Stimulated activated CD4-positive, alpha-beta T cell treated with anti-CD3 and anti-CD28 coated beads, Interleukin-15, amount 100 ng/mL, for 1 hour (primary cell): ENCODE measurements at regions not wholly inside any gene's neighbourhood (a gene's known extent, or its start where the extent isn't known, plus 50 kb on each side); places are given as distances from the start of the nearest gene placed in this dataset.

ENCODE experiments used
- DNase-seq, 2 donors: peaks; one replicate each; pipeline ENCODE4 v3.0.0-alpha.2; 2020; ENCODE audit warnings: low read depth in 1 of 2, low spot score in 1 of 2

DNA sequence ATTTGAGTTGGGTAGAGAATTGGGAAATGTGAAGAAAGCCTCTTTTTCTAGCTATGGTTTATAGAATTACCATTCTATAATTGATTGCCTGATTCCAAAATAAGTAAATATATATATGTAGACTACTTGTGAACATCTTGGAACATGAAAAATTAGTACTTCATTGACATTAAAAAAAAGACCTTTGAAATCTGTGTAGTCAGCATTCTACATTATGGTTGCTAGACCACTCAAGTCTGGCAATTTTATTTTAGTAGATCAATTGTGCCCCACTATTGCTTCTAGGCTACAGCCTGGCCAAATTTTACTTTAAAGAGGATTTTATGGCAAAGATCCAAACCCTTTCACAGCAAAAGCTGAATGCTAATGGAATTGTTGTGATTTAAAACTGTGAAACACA lies 279.8 kb downstream of the IKZF2 start:
- no peak for DNase-seq

DNA sequence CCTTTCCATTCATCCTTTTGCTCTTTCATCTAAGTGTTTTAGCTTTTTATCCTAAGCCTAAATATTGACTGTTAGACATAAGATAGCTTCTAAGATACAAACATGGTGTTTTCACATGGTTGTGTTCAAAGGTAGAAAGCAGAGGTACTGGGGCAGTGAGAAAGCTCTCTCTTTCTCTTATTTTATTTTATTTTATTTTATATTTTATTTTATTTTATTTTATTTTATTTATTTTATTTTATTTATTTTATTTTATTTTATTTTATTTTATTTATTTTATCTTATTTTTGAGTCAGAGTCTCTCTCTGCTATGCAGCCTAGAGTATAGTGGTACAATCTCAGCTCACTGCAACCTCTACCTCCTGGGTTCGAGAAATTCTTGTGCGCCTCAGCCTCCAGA lies 287.2 kb downstream of the IKZF2 start:
- no peak for DNase-seq

DNA sequence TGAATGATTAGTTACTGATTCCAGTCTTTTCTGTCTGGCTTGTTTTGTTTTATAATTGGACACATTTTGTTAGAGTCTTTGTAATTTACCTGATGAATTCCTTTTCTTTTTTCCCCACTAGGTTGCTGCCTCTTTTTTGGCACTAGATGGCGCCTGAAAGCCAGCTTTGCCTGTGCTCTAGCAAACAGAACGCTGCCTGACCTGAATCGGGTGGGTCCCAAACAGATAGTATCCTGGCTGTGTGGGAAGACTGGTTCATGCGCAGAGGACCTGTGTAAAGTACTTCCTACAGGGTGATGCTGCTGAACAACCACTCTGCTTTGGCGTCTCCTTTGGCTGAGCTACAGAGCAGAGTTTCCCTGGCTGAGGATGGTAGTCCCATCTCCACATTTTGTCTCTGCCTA lies 288.2 kb downstream of the IKZF2 start:
- DNase-seq, result no peak

DNA sequence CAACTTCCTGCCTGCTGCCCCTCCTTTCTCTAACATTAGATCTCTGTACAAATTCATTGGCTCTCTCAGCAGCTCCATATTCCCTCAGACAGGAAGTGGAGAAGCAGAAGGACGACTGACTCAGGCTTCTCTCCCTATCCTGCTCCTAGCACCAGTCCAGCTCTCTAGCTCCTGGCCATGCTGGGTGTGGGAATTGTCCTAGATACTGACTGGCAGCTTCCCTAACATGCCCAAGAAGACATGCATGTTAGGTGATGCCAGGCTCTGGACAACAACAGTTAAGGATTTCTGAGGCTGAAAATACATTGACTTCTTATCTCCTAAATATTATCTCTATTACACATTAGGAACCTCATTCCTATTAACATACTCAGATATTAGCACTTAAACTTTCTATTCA lies 292.9 kb downstream of the IKZF2 start:
- no peak for DNase-seq

DNA sequence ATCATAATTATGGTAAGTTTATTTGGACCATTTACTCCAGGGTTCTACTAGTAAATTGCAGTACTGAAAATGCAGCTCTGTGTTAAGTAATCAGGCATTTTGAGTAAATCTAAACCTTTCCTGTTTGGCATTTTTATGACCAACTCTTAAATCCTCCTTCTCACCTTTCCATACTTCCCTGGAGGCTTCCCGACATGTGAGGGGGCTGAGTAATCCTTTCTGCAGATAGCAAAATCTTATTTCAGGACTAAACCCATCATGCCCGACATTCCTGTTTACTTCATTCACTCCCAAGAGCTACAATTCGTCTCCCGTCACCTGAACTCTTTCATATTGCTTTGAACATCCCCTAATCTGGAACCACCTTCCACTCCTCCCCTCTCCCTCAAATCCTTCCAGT lies 296.6 kb downstream of the IKZF2 start:
- DNase-seq, result no peak

DNA sequence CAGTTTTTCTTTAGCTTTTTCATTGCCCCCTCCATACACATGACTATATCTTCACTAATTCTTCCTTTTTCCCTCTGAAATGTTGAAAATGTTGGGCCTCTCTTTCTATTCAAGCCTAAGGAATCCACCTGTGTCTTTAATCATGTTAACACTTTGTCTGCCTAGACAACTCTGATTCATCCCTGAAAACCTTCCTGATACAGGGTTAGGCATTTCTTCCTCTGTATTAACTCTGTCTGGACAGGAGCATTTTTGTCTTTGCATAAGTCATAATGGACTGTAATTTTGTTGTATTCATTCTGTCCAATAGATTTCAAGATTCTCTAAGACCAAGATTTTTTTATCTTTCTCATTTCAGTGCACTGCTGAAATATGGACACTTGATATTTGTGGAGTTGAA lies 297.3 kb downstream of the IKZF2 start:
- no peak for DNase-seq

DNA sequence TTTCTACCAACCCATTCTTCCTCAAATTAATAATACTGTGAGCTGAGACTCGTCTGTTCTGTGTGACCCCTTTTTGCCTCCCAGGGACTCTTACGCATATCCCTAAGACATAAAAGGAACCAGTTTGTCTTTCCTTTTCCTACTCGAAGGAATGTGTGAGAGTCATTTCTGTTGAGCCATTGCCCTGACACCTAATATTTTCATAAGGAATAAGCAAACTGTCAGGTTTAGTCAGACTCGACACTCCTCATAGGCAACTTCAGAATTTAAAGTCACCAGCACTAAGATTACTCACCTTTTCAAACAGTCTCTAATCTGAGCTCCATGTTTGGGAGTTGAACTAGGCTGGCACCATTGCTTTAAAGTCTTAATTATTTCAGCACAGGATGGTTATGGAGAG lies 305.5 kb downstream of the IKZF2 start:
- no peak for DNase-seq

DNA sequence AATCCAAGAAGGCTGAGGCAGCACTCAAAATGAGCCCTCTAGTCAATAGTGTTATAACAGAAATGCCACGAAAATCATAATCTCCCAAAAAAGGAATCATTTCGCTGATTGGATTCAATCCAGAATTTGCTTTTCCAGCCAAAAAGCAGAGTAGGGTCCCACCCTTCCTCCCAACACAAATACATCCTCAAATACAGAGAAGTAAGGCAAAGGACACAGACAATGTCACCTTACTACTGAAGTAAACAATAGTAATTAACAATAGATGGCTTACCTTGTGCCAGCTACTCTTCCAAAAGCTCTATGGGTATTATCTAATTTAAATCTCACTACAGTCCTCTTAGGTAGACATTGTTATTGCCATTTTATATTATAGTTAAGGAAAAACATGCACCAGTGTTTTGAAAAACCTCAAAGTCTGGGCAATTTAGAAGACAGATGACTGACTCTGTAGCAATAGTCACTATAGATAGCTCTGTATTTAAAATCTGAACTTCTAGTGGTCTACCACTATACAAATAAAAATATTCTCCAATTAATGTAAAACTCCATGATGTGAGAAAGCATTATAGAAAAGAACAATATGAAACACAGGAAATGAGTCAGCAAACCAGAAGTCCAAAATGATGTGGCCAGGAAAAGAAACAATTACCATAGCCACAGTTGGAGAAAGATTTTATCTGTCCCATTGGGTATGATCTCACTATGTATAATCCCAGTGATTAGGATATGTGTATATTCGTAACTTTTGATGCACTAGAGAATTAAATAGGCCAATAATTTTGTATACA lies 305.0 kb upstream of the ERBB4 start:
- no peak for DNase-seq

DNA sequence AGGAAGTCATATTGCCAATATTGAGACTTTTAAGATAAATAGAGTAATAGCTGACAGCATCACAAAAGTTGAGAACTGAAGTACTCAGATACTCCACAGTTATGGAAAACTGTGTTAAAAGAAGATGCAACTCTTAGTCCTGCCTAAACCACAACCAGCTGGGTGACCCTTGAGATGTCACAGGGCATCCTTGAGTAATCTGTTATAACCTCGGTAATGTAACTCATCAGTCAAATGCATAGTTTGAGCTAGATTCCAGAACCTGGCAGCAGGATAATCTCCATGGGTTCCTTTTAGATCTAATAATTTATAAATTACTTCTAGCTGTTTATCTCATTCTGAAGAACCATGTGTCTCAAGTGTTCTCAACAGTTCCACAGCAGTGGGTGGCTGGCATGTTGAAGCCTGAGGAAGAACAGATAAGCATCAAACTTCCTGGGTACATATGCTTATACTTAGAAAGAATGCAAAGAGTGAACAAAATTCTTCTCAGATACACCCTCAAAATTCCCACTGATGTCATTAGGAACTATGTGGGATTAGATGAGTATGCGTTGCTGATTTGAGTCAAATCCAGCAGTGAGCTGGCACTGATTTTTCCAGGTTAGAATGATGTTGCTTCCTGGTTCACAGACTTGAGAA lies 304.1 kb upstream of the ERBB4 start:
- DNase-seq, result no peak

DNA sequence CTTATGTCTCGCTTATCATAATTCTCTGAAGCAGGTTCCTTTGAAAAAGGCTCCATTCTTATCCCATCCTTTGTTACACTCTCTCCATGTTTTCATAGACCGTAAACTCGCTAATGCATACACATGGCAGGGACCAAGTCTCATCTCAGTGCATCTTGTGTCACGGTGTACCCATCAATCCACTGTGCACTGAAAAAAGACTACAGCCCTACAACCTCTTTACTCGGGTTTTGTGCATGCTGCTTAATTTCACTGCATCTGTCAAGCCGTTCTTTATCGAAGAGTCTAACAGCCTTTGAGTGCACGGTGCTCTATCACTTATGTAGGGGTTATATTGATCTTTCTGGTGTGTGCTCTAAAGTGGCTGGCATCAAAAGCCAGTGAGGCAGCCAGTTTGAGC lies 302.9 kb upstream of the ERBB4 start:
- DNase-seq, result no peak

DNA sequence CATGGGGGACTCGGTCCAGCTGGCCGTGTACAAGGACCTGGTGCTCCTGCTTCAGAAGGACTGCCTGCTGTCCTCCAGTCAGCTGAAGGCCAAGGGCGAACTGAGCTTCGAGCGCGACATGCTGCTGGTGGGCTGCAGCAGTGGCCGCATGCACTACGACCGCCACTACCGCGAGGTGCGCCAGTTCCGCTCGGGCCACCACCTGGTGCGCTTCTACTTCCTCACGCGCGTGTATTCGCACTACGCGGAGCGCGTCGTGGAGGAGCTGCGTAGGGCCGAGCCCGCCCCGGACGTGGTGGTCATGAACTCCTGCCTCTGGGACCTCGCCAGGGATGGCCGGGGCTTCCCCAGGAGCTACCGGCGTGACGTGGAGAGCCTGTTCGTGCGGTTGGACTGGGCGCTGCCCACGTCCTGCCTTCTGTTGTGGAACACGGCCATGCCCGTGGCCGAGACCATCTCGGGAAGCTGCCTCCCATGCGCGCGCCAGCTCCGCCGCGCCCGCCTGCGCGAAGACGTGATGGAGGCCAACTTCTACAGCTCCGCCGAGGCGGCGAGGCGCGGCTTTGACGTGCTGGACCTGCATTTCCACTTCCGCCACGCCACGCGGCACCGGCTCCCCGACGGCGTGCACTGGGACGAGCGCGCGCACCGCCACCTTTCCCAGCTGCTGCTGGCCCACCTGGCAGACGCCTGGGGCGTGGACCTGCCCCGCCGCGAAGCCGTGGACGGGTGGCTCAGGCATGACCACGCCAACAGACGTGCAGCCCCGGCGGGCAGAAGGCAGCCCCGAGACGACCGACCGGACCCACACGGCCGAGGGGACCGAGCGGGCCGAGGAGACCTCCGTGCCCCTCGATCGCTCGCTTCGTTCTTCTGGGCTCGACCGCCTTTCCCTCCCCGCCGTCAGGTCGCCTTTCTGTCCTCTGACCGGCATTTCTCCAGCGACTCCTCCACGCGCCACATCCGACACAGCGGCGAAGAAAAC lies 293.9 kb upstream of the ERBB4 start:
- DNase-seq, result no peak

DNA sequence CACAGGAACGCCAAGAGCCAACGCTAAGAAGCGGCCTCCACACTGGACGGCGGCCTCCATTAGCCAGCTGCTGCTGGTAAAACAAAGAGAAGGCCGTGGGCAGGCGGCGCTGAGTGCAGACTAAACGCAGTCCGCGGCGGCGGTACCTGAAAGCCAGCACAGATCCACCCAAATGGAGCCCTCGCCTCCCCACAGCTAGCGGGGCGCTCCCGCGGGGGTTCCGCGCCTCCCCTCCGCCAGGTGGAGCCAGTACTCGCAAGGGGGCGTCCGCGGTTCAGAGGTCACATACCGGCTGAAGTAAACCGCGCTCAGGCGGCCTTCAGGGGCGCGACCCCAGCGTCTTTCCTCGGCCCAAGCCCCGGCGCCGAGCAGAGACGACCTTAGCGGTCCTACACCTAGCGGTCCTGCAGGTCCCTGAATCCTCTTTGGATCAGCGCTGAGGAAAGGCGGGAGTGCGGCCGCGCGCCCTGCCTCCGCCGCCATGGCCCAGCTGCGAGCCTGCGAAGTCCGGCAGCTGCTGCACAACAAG lies 293.1 kb upstream of the ERBB4 start:
- DNase-seq, result no peak

DNA sequence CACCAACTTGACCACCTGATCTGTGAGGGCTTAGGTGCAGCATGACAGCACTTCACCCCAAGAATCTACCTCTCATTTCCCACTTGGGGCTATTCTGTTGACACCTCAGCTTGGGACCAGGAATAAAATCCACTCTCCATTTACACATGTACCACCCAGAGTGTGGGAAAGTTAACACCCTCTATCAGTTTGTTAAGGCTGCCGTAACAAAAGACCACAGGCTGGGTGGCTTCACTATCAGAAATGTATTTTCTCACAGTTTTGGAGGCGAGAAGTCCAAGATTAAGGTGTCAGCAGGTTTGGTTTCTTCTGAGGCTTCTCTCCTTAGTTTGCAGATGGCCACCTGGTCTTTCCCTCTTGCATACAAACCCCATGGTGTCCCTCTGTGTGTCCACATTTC lies 277.7 kb upstream of the ERBB4 start:
- no peak for DNase-seq

DNA sequence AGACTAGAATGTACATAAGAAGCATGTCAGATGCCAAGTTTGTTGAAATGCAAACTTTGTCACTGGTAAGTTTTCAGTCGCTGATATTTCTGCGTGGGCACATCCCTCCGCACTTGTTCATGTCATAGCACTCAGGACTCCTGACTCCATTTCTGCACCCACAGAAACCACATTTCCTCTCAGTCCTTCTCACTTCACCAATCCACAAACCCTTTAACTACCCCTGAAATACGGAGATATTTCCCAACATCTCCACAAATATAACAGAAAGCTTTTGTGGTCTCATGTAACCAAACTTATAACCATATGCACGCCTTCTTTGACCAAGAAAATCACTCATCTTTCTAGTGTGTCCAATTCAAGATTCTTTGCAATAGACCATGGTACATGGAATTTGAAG lies 276.9 kb upstream of the ERBB4 start:
- DNase-seq, result no peak

DNA sequence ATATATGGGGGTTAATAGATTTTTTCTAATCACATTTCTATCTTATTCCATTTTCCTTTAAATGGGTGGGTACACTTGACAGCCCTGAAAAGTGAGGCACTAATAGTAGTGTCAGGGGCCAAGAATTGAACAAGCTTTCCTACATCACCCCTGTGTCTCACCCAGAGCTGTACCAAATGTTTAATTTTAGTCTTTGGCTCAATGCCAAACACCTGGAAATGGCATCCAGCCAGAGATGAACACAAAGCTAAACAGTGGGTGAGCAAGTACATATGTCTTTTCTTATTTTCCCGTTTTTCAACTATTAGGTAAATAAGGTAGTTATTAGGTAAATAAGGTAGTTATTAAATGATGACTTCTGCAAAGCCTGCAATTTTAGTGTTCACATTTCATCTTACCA lies 276.3 kb upstream of the ERBB4 start:
- no peak for DNase-seq

DNA sequence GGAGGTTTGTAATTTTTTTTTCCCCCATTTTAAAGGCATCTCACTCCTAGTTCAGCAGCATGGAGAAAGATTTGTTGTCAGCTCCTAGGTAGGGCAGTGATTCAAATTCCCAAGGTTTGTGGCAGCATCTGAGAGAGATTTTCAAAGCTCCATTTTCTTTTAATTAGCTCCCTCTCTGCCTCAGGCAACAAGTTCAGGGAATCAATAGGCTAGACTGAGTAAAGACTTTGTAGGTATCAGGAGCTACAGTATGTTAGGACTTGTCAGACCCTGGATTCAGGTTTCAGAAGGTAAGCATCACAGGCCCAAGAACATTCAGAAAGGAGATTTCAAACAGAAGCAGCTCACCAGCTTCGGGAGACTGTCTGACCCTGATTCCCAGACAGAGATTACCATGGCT lies 273.3 kb upstream of the ERBB4 start:
- no peak for DNase-seq

DNA sequence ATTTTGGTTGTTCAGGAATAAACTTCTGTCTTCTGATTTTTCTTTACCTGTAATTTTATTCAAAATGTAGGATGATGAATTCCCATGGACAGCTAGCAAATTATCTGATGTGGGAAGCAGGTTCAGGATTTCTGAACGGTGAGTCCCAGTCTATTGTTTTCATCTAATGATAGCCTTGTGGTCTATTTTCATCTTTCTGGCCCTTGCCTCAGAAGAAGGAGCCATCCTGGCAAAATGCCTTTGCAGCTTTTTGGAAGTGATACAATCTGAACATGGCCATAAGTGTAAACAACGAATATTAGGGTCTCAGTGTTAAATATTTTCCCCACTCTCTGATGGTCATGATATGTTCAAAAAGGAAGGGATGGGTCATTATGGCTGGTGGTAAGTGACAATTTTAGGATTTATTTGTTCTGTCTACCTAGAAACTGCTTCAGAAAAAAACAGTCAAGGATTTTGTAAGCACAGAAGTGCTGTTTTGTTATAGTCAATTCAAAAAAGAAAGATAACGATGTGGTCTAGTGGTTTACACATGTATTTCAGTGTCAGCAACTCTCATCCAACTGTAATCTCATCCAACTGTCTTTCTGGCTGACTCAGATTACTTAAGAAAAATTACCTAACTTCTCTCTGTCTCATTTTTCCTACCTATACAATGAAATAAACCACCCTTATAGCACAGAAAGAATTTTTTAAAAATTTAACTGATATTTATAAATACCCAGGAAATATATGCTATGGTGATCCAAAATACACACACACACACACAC lies 272.6 kb upstream of the ERBB4 start:
- no peak for DNase-seq

DNA sequence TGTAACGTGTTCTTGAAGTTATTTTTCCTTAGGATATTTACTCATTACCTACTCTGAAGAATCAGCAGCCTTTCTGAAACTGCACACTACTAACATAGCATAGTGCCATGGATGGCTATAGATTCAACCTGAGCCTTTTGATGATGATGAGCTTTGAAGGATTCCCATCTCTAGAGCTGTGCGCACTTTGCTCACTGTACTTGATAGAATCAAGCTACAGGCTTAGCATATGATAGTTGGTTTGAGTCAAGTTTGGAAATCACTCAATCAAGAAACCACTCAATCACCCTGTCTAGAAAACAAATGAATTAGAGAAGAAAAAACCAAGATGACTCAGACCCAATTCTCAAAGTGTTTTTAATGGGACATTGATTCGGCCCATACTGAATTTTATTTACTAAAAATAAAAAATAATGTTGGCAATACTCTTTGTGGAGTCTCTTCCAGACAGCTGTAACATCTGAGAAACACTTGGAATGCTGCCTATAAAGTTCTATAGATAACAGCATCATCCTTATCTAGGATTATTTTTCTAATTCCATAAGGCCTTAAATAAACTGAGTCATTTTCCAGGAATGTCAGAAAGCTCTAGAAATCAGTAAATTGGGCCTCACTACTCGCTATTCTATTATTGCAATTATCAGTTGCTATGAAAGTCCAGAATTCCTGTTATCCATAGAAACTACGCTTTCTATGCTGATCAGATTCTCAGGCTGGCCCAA lies 259.0 kb upstream of the ERBB4 start:
- DNase-seq, result no peak

DNA sequence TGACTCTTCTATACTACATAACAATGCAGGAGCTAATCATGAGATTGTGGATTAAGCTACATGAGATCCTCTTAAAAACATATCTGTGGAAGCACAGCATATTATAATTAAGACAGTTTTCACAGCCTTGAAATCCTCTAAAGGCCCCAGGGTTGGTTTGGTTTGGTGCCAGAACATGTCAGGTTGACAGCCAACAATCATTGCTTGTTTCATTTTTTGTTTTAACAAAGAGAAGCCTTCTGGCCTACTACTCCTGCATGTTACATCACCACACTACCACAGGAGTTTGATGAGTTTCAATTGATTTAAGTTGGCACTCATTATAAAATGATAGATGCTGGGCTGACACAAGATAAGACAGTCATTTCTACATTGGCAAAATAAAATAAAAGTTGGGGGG lies 255.9 kb upstream of the ERBB4 start:
- no peak for DNase-seq

DNA sequence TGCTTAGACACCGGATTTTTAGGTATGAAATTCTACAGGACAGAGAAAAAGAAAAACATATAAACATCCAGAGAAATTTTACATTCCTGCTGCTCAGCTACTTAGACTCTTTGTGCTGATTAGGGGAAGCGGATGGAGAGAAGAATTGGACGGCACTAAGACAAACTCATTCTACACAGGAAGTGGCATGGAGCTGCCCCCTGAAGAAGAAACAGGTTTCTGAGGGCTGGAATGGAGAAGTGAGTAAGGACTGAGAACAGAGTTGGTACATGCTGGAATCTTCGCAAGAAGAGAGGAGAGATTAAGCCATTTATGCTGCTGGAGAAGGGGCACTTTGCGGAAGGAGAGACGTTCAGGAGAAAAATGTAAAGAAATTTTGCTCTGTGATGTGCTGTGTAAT lies 253.0 kb upstream of the ERBB4 start:
- DNase-seq, result no peak
